ENCODE measurements at regions not wholly inside any gene's neighbourhood (a gene's known extent, or its start where the extent isn't known, plus 50 kb on each side); places are given as distances from the start of the nearest gene placed in this dataset.

DNA sequence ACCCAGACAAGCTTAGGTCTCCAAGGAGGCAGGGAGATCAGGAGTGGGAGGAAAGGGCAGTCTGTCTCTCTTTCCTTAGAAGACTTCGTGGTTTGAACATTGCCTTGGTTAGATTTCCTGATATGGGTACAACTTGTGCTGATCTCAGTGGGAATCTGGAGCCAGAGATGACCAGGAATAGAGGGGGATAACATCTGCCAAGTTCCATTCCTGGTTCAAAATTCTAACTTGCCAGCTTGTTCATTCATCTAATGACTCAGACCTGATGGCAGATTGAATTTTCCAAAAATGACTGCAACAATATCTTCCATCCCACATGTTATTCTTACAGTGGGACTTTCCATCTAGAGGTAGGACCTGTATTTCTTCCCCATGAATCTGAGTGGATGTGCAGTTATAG is 394.3 kb upstream of the PODXL start:
- peaks cover 20% of the 10 kb centered on the region for H3K27me3 Mint-ChIP-seq (ENCODE audit: low read depth)
- H3K4me3 Mint-ChIP-seq, result no peak overlapping the region
- H3K27ac Mint-ChIP-seq, result no peak overlapping the region
- intact Hi-C loops (cut with micrococcal nuclease), result no loop called here
- peaks cover 12% of the 10 kb centered on the region for H3K9me3 Mint-ChIP-seq
- CTCF ChIA-PET, result interaction anchor here (0.5 kb wide), 1 partner anchor 211 kb away, joined by 4 read pairs; no protein-coding TSS in a partner anchor
- H3K36me3 Mint-ChIP-seq (ENCODE audit: low read depth), result no peaks in the 10 kb centered on the region
- DNase-seq, result no peak
- H3K4me1 Mint-ChIP-seq (ENCODE audit: low read depth), result no peaks in the 10 kb centered on the region

- no peaks in the 10 kb centered on the region for H3K4me1 Mint-ChIP-seq (ENCODE audit: low read depth)
- H3K27me3 Mint-ChIP-seq (ENCODE audit: low read depth), result peaks cover 22% of the 10 kb centered on the region
- H3K27ac Mint-ChIP-seq, result no peak overlapping the region
- no peak overlapping the region for H3K4me3 Mint-ChIP-seq
- no peak for DNase-seq
- CTCF ChIA-PET, result no interaction called here
- intact Hi-C loops (cut with micrococcal nuclease), result loop anchor here (5.0 to 10.0 kb wide), 2 partner anchors 255 to 1283 kb away; no protein-coding TSS in a partner anchor
- H3K9me3 Mint-ChIP-seq, result peaks cover 12% of the 10 kb centered on the region
- H3K36me3 Mint-ChIP-seq (ENCODE audit: low read depth), result no peaks in the 10 kb centered on the region
Measured at GRCh38 chr7:131949659-131950058, 393.2 kb upstream of the PODXL start.

- intact Hi-C loops (cut with micrococcal nuclease), result loop anchor here (5.0 to 10.0 kb wide), 2 partner anchors 254 to 1284 kb away; no protein-coding TSS in a partner anchor
Measured at GRCh38 chr7:131948434-131949053, 392.1 kb upstream of the PODXL start.

DNA sequence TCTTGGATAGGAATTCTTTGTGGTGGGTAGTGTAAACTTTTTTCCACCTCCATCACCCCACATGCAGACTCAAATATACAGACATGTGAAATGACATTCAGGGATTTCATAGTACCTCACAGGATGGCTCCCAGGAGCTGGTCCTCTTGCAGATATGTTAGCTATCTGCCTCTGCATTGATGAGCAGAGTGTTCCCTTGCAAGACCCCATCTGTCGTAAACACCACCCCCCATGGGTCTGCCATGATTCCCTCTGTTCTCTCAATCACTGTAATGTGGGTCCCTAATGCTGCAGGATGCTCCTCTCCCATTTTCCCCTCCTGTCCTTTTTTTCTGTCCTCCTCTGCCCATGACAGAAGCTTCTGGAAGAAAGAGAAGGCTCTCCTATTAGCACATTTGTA is 391.2 kb upstream of the PODXL start:
- intact Hi-C loops (cut with micrococcal nuclease), result loop anchor here (5.0 to 10.0 kb wide), 2 partner anchors 253 to 1285 kb away; no protein-coding TSS in a partner anchor
- Mint-ChIP-seq H3K4me3 (no peak overlapping the region), H3K27ac (no peak overlapping the region), H3K27me3 (ENCODE audit: low read depth) (peaks cover 31% of the 10 kb centered on the region), H3K9me3 (peaks cover 12% of the 10 kb centered on the region), H3K4me1 (ENCODE audit: low read depth) (no peaks in the 10 kb centered on the region), H3K36me3 (ENCODE audit: low read depth) (no peaks in the 10 kb centered on the region)
- CTCF ChIA-PET, result no interaction called here
- DNase-seq, result no peak

More at GRCh38 chr7:131948434-131949053, 392.1 kb upstream of the PODXL start:
- no peaks in the 10 kb centered on the region for H3K36me3 Mint-ChIP-seq (ENCODE audit: low read depth)
- no peaks in the 10 kb centered on the region for H3K4me1 Mint-ChIP-seq (ENCODE audit: low read depth)
- CTCF ChIA-PET, result no interaction called here
- no peak overlapping the region for H3K4me3 Mint-ChIP-seq
- no peak overlapping the region for H3K27ac Mint-ChIP-seq
- peaks cover 31% of the 10 kb centered on the region for H3K27me3 Mint-ChIP-seq (ENCODE audit: low read depth)
- H3K9me3 Mint-ChIP-seq, result peaks cover 12% of the 10 kb centered on the region
- no peak for DNase-seq

DNA sequence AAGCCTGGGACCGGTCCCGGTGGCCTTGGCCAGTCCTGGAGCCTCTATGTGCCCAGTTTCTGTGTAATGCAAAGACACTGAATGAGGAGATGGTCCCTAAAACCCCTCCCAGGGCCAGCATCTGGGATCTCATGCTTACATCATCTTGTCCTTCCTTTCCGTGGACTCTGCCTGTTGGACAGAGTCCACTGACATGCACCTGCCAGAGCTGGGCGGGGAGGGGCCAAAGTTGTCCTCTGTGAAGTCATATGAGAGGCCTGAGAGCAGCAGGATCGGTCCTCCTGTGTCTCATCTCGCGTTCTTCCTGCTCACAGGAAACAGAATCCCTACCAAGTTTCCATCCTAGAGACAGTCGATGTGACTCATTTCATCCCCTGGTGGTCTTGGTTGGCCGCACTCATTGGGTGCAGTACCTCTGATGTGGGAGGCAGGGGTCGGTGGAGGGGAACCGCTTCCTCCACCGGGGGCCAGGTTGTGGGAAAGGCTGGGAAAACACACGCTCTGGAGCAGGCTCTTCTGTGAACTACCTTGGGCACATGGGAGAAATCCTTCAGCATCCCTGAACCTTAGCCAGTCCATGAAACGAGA is 389.6 kb upstream of the PODXL start:
- CTCF ChIA-PET, result interaction anchor here (1.1 to 1.2 kb wide), 3 partner anchors 10 to 634 kb away, joined by 4 read pairs; no protein-coding TSS in a partner anchor
- Mint-ChIP-seq H3K4me1 (ENCODE audit: low read depth) (no peaks in the 10 kb centered on the region), H3K27ac (no peak overlapping the region), H3K27me3 (ENCODE audit: low read depth) (peaks cover 30% of the 10 kb centered on the region), H3K9me3 (peaks cover 4% of the 10 kb centered on the region), H3K36me3 (ENCODE audit: low read depth) (no peaks in the 10 kb centered on the region), H3K4me3 (no peak overlapping the region)
- intact Hi-C loops (cut with micrococcal nuclease), result loop anchor here (1.0 to 10.0 kb wide), 3 partner anchors 251 to 1286 kb away; no protein-coding TSS in a partner anchor
- DNase-seq, result no peak

DNA sequence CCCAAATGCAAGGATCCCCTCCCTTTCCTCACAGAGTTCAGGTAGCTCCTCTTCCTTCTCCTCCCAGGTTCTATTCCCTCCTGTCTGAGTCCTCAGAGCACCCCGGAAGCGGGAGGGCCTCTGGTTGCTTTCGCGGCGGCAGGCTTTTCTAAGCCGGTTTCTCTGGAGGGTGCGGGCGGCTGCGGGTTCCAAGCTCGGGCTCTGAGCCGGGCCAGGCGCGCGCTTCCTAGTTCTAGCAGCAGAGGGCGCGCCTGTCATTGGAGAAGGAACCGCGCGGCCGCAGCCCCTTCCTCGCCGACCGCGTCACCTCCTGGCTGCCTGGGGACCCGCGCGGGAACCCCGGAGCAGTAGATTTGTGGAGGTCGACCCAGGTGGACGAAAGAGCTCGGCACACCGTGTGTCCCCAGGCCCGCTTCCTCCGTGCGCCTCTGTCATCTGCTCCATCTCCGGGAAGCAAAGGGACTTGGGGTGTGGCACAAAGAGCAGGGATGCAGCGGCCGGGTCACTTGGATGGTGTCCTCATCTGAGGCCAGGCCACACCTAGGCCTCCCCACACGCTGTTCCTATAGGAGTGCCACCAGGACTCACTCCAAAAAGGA is 389.0 kb upstream of the PODXL start:
- H3K27me3 Mint-ChIP-seq (ENCODE audit: low read depth), result peaks cover 30% of the 10 kb centered on the region
- CTCF ChIA-PET, result interaction anchor here (0.6 to 1.2 kb wide), 8 partner anchors 11 to 635 kb away, joined by 3 to 4 read pairs (median 4); no protein-coding TSS in a partner anchor
- H3K4me3 Mint-ChIP-seq, result no peak overlapping the region
- H3K27ac Mint-ChIP-seq, result no peak overlapping the region
- H3K9me3 Mint-ChIP-seq, result no peaks in the 10 kb centered on the region
- no peaks in the 10 kb centered on the region for H3K4me1 Mint-ChIP-seq (ENCODE audit: low read depth)
- peak; percentile 44 for DNase-seq
- no peaks in the 10 kb centered on the region for H3K36me3 Mint-ChIP-seq (ENCODE audit: low read depth)
- intact Hi-C loops (cut with micrococcal nuclease), result loop anchor here (1.0 to 10.0 kb wide), 3 partner anchors 251 to 1287 kb away; no protein-coding TSS in a partner anchor

- intact Hi-C loops (cut with micrococcal nuclease), result loop anchor here (1.0 to 10.0 kb wide), 3 partner anchors 250 to 1288 kb away; no protein-coding TSS in a partner anchor
- CTCF ChIA-PET, result interaction anchor here (0.6 to 1.2 kb wide), 8 partner anchors 11 to 636 kb away, joined by 3 to 4 read pairs (median 4); no protein-coding TSS in a partner anchor
- H3K9me3 Mint-ChIP-seq, result no peaks in the 10 kb centered on the region
Measured at GRCh38 chr7:131944556-131945069, 388.2 kb upstream of the PODXL start.

GRCh38 chr7:131943646-131944045 is 387.2 kb upstream of the PODXL start:
- H3K4me1 Mint-ChIP-seq (ENCODE audit: low read depth), result no peaks in the 10 kb centered on the region
- no peaks in the 10 kb centered on the region for H3K36me3 Mint-ChIP-seq (ENCODE audit: low read depth)
- H3K27me3 Mint-ChIP-seq (ENCODE audit: low read depth), result peaks cover 31% of the 10 kb centered on the region
- CTCF ChIA-PET, result interaction anchor here (0.8 kb wide), 1 partner anchor 85 kb away, joined by 4 read pairs; no protein-coding TSS in a partner anchor
- intact Hi-C loops (cut with micrococcal nuclease), result loop anchor here (10.0 kb wide), 1 partner anchor 249 kb away; no protein-coding TSS in a partner anchor
- H3K9me3 Mint-ChIP-seq, result peaks cover 2% of the 10 kb centered on the region
- H3K27ac Mint-ChIP-seq, result no peak overlapping the region
- DNase-seq, result no peak
- no peak overlapping the region for H3K4me3 Mint-ChIP-seq

More at GRCh38 chr7:131944556-131945069, 388.2 kb upstream of the PODXL start:
- Mint-ChIP-seq H3K4me1 (ENCODE audit: low read depth) (no peaks in the 10 kb centered on the region), H3K27ac (no peak overlapping the region), H3K27me3 (ENCODE audit: low read depth) (peaks cover 28% of the 10 kb centered on the region), H3K4me3 (no peak overlapping the region), H3K36me3 (ENCODE audit: low read depth) (no peaks in the 10 kb centered on the region)
- no peak for DNase-seq

DNA sequence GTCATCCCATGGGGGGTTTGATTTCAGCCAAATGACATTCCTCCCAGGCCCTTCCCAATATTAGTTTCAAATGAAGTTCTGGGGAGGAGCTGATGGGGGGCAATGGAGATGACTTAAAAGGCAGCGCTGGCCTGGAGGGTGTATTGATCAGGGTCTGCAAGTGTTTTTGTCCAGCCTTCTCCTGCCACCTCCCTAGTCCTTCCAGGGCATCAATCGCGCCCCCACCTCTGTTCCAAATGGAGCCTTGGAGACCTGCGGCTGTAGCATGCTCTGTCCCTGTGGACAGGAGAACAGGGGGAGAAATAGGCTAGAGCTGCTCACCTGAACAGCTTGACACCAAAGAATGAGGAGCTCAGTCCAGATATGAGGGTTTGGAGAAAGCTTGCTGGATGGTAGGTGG is 386.8 kb upstream of the PODXL start:
- intact Hi-C loops (cut with micrococcal nuclease), result loop anchor here (10.0 kb wide), 1 partner anchor 248 kb away; no protein-coding TSS in a partner anchor
- CTCF ChIA-PET, result interaction anchor here (0.8 kb wide), 1 partner anchor 84 kb away, joined by 4 read pairs; no protein-coding TSS in a partner anchor
- DNase-seq, result no peak
- H3K27ac Mint-ChIP-seq, result no peak overlapping the region
- H3K36me3 Mint-ChIP-seq (ENCODE audit: low read depth), result no peaks in the 10 kb centered on the region
- peaks cover 29% of the 10 kb centered on the region for H3K27me3 Mint-ChIP-seq (ENCODE audit: low read depth)
- no peaks in the 10 kb centered on the region for H3K4me1 Mint-ChIP-seq (ENCODE audit: low read depth)
- H3K9me3 Mint-ChIP-seq, result peaks cover 2% of the 10 kb centered on the region
- H3K4me3 Mint-ChIP-seq, result no peak overlapping the region

DNA sequence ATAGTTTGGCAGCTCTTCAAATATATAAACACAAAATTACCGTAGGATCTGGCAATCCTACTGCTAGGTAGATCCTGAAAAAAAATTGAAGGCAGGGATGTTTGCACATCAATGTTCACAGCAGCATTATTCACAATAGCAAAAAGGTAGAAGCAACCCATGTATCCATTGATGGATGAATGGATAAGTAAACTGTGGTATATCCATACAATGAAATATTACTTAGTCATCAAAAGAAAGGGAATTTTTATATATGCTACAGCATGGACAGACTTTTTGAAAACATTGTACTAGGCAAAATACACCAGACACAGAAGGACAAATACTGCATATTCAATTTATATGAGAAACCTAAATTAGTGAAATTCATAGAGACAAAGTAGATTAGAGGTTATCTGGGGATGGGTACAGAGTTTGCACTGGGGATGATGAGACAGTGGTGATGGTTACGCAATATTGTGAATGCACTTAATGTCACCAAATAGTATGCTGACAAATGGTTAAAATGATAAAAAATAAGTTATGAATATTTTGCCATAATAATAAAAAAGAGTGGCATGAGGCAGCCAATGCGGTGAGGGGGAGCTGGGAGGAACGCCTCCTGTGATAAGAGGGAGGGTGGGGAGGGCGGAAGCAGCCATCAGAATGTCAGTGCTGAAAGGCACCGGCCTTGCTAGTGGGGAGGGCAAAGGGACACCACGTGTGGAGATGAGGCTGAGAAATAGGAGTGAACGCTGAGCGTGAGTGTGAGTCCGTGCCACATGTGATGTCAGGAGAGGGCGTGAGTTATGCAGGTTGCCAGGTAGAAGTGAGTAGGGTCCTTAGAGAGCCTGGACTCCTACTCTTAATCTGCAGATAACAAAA is 386.1 kb upstream of the PODXL start:
- DNase-seq, result no peak
- H3K27me3 Mint-ChIP-seq (ENCODE audit: low read depth), result peaks cover 29% of the 10 kb centered on the region
- H3K36me3 Mint-ChIP-seq (ENCODE audit: low read depth), result no peaks in the 10 kb centered on the region
- CTCF ChIA-PET, result interaction anchor here (0.8 kb wide), 1 partner anchor 84 kb away, joined by 4 read pairs; no protein-coding TSS in a partner anchor
- H3K9me3 Mint-ChIP-seq, result peaks cover 2% of the 10 kb centered on the region
- intact Hi-C loops (cut with micrococcal nuclease), result loop anchor here (10.0 kb wide), 1 partner anchor 248 kb away; no protein-coding TSS in a partner anchor
- H3K4me3 Mint-ChIP-seq, result no peak overlapping the region
- no peak overlapping the region for H3K27ac Mint-ChIP-seq
- H3K4me1 Mint-ChIP-seq (ENCODE audit: low read depth), result no peaks in the 10 kb centered on the region

GRCh38 chr7:131941291-131941690 is 384.9 kb upstream of the PODXL start:
- no peaks in the 10 kb centered on the region for H3K4me1 Mint-ChIP-seq (ENCODE audit: low read depth)
- CTCF ChIA-PET, result no interaction called here
- H3K4me3 Mint-ChIP-seq, result no peak overlapping the region
- H3K27ac Mint-ChIP-seq, result no peak overlapping the region
- peaks cover 24% of the 10 kb centered on the region for H3K27me3 Mint-ChIP-seq (ENCODE audit: low read depth)
- peaks cover 2% of the 10 kb centered on the region for H3K9me3 Mint-ChIP-seq
- no peaks in the 10 kb centered on the region for H3K36me3 Mint-ChIP-seq (ENCODE audit: low read depth)
- intact Hi-C loops (cut with micrococcal nuclease), result loop anchor here (10.0 kb wide), 1 partner anchor 246 kb away; no protein-coding TSS in a partner anchor
- DNase-seq, result no peak

Measured in activated naive CD4-positive, alpha-beta T cell treated with anti-CD3 and anti-CD28 coated beads for 36 hours (primary cell).